GM18511 (cell line): ENCODE measurements at regions not wholly inside any gene's neighbourhood (a gene's known extent, or its start where the extent isn't known, plus 50 kb on each side); places are given as distances from the start of the nearest gene placed in this dataset.
"Not testable (repeated sequence)": the region's sequence is repeated elsewhere in the genome, so short reads cannot be mapped to it uniquely, and the experiment has no call there.

Source experiments
- ATAC-seq: cut with Tn5 transposase; IDR thresholded peaks from one replicate; pipeline ENCODE4 v1.9.1; 2021; ENCODE audit warnings: mild to moderate bottlenecking, moderate library complexity; ENCODE audit not compliant: unreplicated experiment

GRCh38 chr10:131839880-131840787 lies 60.7 kb upstream of the PPP2R2D start:
- ATAC-seq, result not testable (repeated sequence)

- no peak for ATAC-seq
Observed at GRCh38 chr10:131840788-131841118, 60.1 kb upstream of the PPP2R2D start.

GRCh38 chr10:131841131-131841660 lies 59.6 kb upstream of the PPP2R2D start:
- no peak for ATAC-seq

- no peak for ATAC-seq
Observed at GRCh38 chr10:131841661-131842139, 59.1 kb upstream of the PPP2R2D start.

GRCh38 chr10:131842351-131843088 lies 58.3 kb upstream of the PPP2R2D start:
- ATAC-seq, result no peak

- ATAC-seq, result no peak
Observed at GRCh38 chr10:131843089-131843595, 57.7 kb upstream of the PPP2R2D start.

GRCh38 chr10:131843881-131844284 lies 56.9 kb upstream of the PPP2R2D start:
- no peak for ATAC-seq

GRCh38 chr10:131844529-131845084 lies 56.2 kb upstream of the PPP2R2D start:
- ATAC-seq, result no peak

GRCh38 chr10:131845505-131846239 lies 55.1 kb upstream of the PPP2R2D start:
- ATAC-seq, result no peak

GRCh38 chr10:131846240-131847101 lies 54.3 kb upstream of the PPP2R2D start:
- no peak for ATAC-seq

- no peak for ATAC-seq
Observed at GRCh38 chr10:131847241-131847783, 53.5 kb upstream of the PPP2R2D start.

- ATAC-seq, result no peak
Observed at GRCh38 chr10:131848296-131848695, 52.5 kb upstream of the PPP2R2D start.

GRCh38 chr10:131848741-131849590 lies 51.8 kb upstream of the PPP2R2D start:
- ATAC-seq, result no peak

GRCh38 chr10:131849591-131850382 lies 51.0 kb upstream of the PPP2R2D start:
- no peak for ATAC-seq

GRCh38 chr10:131850383-131850870 lies 50.4 kb upstream of the PPP2R2D start:
- ATAC-seq, result no peak
